Medulla oblongata (tissue), 1 donor: ENCODE measurements at regions not wholly inside any gene's neighbourhood (a gene's known extent, or its start where the extent isn't known, plus 50 kb on each side); places are given as distances from the start of the nearest gene placed in this dataset.
A peak's percentile ranks its signal among the peaks of the same experiment; 100 is the strongest.
"Not testable (repeated sequence)": the region's sequence is repeated elsewhere in the genome, so short reads cannot be mapped to it uniquely, and the experiment has no call there.

Source experiments
- DNase-seq: peaks from one replicate; pipeline ENCODE4 v3.0.0-alpha.2; 2015; ENCODE audit errors: extremely low spot score

- no peak for DNase-seq
Observed at GRCh38 chr10:64731016-64731415, 1209.8 kb downstream of the REEP3 start.

GRCh38 chr10:64732372-64732957, 1211.3 kb downstream of the REEP3 start:
- DNase-seq = peak; percentile 6

GRCh38 chr10:64733980-64734379, 1212.8 kb downstream of the REEP3 start:
- DNase-seq = peak; percentile 9

- DNase-seq = no peak
Observed at GRCh38 chr10:64738462-64738861, 1217.3 kb downstream of the REEP3 start.

- DNase-seq = no peak
Observed at GRCh38 chr10:64745565-64745964, 1224.4 kb downstream of the REEP3 start.

- no peak for DNase-seq
Observed at GRCh38 chr10:64750672-64751071, 1229.5 kb downstream of the REEP3 start.

GRCh38 chr10:64753516-64753915, 1232.3 kb downstream of the REEP3 start:
- DNase-seq = no peak

- no peak for DNase-seq
Observed at GRCh38 chr10:64760371-64760770, 1239.2 kb downstream of the REEP3 start.

- no peak for DNase-seq
Observed at GRCh38 chr10:64762861-64763260, 1241.7 kb downstream of the REEP3 start.

- no peak for DNase-seq
Observed at GRCh38 chr10:64765498-64765897, 1244.3 kb downstream of the REEP3 start.

- DNase-seq = no peak
Observed at GRCh38 chr10:64771253-64772050, 1250.3 kb downstream of the REEP3 start.

GRCh38 chr10:64773357-64773756, 1252.2 kb downstream of the REEP3 start:
- DNase-seq = no peak

- not testable (repeated sequence) for DNase-seq
Observed at GRCh38 chr10:64784451-64784850, 1263.2 kb downstream of the REEP3 start.

GRCh38 chr10:64785816-64786215, 1264.6 kb downstream of the REEP3 start:
- no peak for DNase-seq

GRCh38 chr10:64786989-64787388, 1265.8 kb downstream of the REEP3 start:
- no peak for DNase-seq

- DNase-seq = no peak
Observed at GRCh38 chr10:64795847-64796246, 1274.6 kb downstream of the REEP3 start.

- DNase-seq = no peak
Observed at GRCh38 chr10:64798297-64798696, 1277.1 kb downstream of the REEP3 start.

- not testable (repeated sequence) for DNase-seq
Observed at GRCh38 chr10:64808233-64808632, 1287.0 kb downstream of the REEP3 start.

- DNase-seq = not testable (repeated sequence)
Observed at GRCh38 chr10:64810046-64810445, 1288.8 kb downstream of the REEP3 start.

- DNase-seq = no peak
Observed at GRCh38 chr10:64813391-64813790, 1292.2 kb downstream of the REEP3 start.

GRCh38 chr10:64814201-64814600, 1293.0 kb downstream of the REEP3 start:
- DNase-seq = no peak

GRCh38 chr10:64829888-64830412, 1308.7 kb downstream of the REEP3 start:
- DNase-seq = no peak

- no peak for DNase-seq
Observed at GRCh38 chr10:64830869-64831268, 1309.7 kb downstream of the REEP3 start.
